Transverse colon (tissue), 4 donors: ENCODE measurements at regions not wholly inside any gene's neighbourhood (a gene's known extent, or its start where the extent isn't known, plus 50 kb on each side); places are given as distances from the start of the nearest gene placed in this dataset.

ENCODE experiments used
- DNase-seq: peaks from one replicate; pipeline ENCODE4 v3.0.0-alpha.2; 2019
- H3K27ac ChIP-seq, 4 donors: fragments of 200-600 bp; sonication (generic); 2 replicates each; pipeline ENCODE4 v1.5.1; 2016 to 2018; ENCODE audit warnings: inconsistent platforms in 4 of 4
- H3K27me3 ChIP-seq: fragments of 200-600 bp; sonication (generic); 2 replicates; pipeline ENCODE4 v1.5.1; 2017; ENCODE audit warnings: inconsistent platforms
- H3K36me3 ChIP-seq, 4 donors: fragments of 200-600 bp; sonication (generic); 2 replicates each; pipeline ENCODE4 v1.5.1; 2017 to 2019; ENCODE audit warnings: inconsistent platforms in 4 of 4
- H3K4me1 ChIP-seq, 4 donors: fragments of 200-600 bp; sonication (generic); 2 replicates each; pipeline ENCODE4 v1.5.1; 2017 to 2020; ENCODE audit warnings: inconsistent platforms in 4 of 4
- H3K4me3 ChIP-seq, 4 donors: fragments of 200-600 bp; sonication (generic); 1 replicate in 1 of 4; 2 replicates in 3 of 4; pipeline versions ENCODE4 v1.5.1 to v1.6.1; 2017 to 2019; ENCODE audit warnings: inconsistent platforms in 4 of 4
- H3K9me3 ChIP-seq, 2 donors: fragments of 200-600 bp; sonication (generic); 2 replicates each; pipeline ENCODE4 v1.5.1; 2017 to 2019; ENCODE audit warnings: inconsistent platforms in 2 of 2
- EP300 ChIP-seq: sonication (generic); formaldehyde crosslinking; IDR thresholded peaks from one replicate; pipeline ENCODE4 v1.6.1; 2017; ENCODE audit warnings: antibody characterized with exemption, low read depth
- POLR2A ChIP-seq: fragments of 450-650 bp; IDR thresholded peaks from one replicate; pipeline ENCODE4 v1.6.1; 2016; ENCODE audit warnings: antibody characterized with exemption, mild to moderate bottlenecking, moderate library complexity
- POLR2AphosphoS5 ChIP-seq, 3 donors: sonication (generic); formaldehyde crosslinking; IDR thresholded peaks; one replicate each; pipeline ENCODE4 v1.6.1; 2016; ENCODE audit warnings: antibody characterized with exemption in 3 of 3
- WGBS, 2 donors: methylation state at CpG; one replicate each; pipeline ENCODE4 v1.1.5; 2018; ENCODE audit warnings: low coverage in 1 of 2; 5-methylcytosine and 5-hydroxymethylcytosine counted together
- in situ Hi-C, 4 donors: fragments of 200-750 bp; cut with MboI; loops; one replicate each; pipeline versions ENCODE4 v1.15.0 to v1.15.1; 2017; ENCODE audit warnings: low sequenced_read_pairs in 3 of 4, low pct_ligation_motif_present in 1 of 4, low pct_unique_long_range_greater_than_20kb in 1 of 4
- intact Hi-C: fragments of 100-400 bp; cut with DNase I; formaldehyde crosslinking; loops from one replicate; pipeline ENCODE4 v1.15.1; 2023; ENCODE audit warnings: low total_unique reads
- TF ChIP-seq, protein P1 (sequence below), 5 experiments: fragments of 200-600 bp in 3 of 5; fragments of 450-650 bp in 2 of 5; sonication (generic) in 3 of 5; IDR thresholded peaks; 1 replicate in 2 of 5; 2 replicates in 3 of 5; pipeline ENCODE4 v1.5.1; 2016 to 2017; ENCODE audit warnings: antibody characterized with exemption in 5 of 5, inconsistent platforms in 3 of 5, mild to moderate bottlenecking in 2 of 5, moderate library complexity in 1 of 5

DNA sequence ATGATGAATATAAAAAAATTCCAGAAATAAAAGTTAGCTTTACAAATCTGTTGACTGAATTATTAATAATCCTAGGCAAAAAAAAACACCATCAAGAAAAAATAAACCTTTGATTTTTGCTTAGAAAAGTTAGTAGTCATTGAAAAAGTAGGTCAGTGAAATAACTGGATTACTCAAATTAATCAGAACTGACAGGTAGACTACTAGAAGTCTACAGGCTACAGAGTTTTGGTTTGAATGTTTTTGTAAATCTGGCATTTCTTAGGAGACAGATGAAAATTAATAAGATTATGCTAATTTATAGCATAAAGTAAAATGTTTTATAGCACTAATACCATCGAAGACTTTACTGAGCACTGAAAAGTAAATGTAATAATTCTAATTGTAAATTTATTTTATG lies 511.9 kb downstream of the PTPRC start:
- in situ Hi-C loops (no loop called here), intact Hi-C loops (no loop called here)
- no peaks in the 10 kb centered on the region for H3K9me3 ChIP-seq

DNA sequence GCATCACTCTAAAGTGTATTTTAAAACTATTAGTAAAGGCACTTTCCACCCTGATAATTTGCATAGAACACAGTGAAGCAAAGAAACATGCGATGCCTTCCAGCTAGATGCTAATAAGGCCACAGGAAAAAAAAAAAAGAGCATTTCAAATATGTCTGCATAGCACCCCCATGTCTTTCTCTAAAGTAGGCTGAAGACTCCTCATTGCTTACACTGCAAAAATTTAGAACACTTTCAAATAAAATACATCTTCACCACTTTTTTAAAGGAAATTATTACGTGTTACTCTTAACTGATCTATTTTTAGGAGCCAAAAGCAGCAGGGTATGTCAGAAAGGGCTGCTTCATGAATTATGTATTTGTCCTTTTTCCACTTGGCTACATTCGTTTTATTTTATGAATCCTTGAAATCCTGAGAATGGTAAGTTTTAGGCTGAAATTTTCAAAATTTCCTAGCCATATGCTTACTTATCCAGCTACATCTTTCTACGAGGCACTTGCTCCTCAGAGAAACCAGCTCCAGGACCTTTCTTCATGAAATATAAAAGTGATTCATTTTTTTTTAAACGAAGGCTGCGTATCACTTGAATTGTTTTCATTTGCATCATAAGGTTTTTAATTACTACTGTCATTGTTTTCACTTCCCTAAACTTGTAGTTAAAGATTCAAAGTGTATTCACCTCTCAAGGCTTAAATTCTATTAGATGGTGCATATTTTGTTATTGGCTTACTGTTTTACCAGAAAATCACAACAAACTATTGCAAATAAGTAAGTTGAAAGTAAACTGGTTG lies 513.0 kb downstream of the PTPRC start:
- 65 to 68% methylated on average over 6 of the region's 6 CpGs for WGBS, 2 donors
- intact Hi-C loops (no loop called here), in situ Hi-C loops (no loop called here)
- Histone ChIP-seq H3K4me1 (no peaks in the 10 kb centered on the region), H3K36me3 (no peaks in the 10 kb centered on the region), H3K4me3 (no peak overlapping the region), H3K27ac (no peak overlapping the region), H3K9me3 (no peaks in the 10 kb centered on the region), H3K27me3 (no peaks in the 10 kb centered on the region)
- TF ChIP-seq, protein P1, sequence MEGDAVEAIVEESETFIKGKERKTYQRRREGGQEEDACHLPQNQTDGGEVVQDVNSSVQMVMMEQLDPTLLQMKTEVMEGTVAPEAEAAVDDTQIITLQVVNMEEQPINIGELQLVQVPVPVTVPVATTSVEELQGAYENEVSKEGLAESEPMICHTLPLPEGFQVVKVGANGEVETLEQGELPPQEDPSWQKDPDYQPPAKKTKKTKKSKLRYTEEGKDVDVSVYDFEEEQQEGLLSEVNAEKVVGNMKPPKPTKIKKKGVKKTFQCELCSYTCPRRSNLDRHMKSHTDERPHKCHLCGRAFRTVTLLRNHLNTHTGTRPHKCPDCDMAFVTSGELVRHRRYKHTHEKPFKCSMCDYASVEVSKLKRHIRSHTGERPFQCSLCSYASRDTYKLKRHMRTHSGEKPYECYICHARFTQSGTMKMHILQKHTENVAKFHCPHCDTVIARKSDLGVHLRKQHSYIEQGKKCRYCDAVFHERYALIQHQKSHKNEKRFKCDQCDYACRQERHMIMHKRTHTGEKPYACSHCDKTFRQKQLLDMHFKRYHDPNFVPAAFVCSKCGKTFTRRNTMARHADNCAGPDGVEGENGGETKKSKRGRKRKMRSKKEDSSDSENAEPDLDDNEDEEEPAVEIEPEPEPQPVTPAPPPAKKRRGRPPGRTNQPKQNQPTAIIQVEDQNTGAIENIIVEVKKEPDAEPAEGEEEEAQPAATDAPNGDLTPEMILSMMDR (IDR thresholded peaks at IDR 0.05), result no peak
- TF ChIP-seq POLR2A, result no peak
- TF ChIP-seq EP300, result no peak
- no peak for TF ChIP-seq POLR2AphosphoS5 (IDR thresholded peaks at IDR 0.05)
- DNase-seq, result no peak

More for the DNA sequence above, 511.9 kb downstream of the PTPRC start:
- Histone ChIP-seq H3K27me3 (no peaks in the 10 kb centered on the region), H3K36me3 (no peaks in the 10 kb centered on the region), H3K4me3 (no peak overlapping the region), H3K4me1 (no peaks in the 10 kb centered on the region), H3K27ac (no peak overlapping the region)
- DNase-seq, result no peak
- TF ChIP-seq, protein P1 (IDR thresholded peaks at IDR 0.05), result no peak
- TF ChIP-seq POLR2AphosphoS5 (IDR thresholded peaks at IDR 0.05) (no peak), EP300 (no peak), POLR2A (no peak)
- 80 to 88% methylated on average over 1 of the region's 1 CpG for WGBS, 2 donors

DNA sequence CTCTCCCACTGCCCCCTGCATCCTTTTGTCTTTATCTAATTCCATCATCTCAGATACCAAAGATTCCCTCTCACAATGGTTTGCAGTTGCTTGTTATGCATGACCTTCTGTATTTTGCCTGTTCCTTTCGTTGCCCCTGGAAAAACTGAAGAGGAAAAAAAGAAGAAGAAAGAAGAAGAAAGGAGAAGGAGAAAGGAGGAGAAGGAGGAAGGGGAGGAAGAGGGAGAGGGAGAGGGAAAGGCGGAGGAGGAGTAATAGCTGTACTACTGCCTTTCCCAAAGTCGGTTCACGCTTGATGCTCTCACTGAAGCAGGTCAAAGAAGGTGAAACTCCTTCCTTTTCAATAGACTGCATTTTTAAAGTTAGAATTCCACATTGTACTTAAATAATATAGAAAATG lies 513.8 kb downstream of the PTPRC start:
- 66 to 77% methylated on average over 4 of the region's 4 CpGs for WGBS, 2 donors

DNA sequence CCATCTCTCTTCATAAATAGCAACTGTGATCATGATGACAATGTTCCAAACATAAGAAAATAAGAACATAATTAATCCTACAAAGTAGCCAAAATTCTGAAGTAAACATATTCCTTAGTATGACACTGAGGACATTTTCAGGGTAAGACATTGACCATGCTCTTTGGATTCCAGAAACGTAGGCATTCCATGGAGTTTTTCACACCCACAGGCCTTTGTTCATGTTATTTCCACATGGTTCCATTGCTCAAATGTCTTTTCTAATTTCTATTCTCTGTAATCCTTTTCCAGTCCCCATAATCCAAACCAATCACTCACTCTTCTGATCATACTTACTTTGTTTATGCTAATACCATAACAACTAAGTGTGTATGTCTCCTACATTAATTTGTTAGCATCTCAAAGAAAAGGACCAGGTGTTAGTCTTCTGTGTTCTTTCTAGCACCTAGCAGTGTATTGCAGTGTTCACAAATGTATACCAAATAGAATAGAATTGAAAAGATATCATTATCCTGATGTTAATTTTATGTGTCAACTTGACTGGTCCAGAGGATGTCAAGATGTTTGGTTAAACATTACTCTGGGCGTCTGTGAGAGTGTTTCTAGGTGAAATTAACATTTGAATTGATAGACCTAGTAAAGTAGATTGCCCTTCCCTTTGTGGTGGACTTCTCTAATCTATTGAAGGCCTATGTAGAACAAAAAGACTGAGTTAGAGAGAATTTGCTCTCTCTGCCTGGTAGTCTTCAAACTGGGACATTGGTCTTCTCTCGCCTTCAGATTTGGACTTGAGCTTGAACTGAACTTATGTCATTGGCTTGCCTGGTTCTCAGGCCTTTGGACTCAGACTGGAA lies 516.6 kb downstream of the PTPRC start:
- intact Hi-C loops (no loop called here), in situ Hi-C loops (no loop called here)
- H3K4me3 ChIP-seq, result no peak overlapping the region
- TF ChIP-seq, protein P1 (IDR thresholded peaks at IDR 0.05), result no peak
- no peak for TF ChIP-seq POLR2A
- TF ChIP-seq POLR2AphosphoS5 (IDR thresholded peaks at IDR 0.05), result no peak
- TF ChIP-seq EP300, result no peak
- H3K9me3 ChIP-seq, result no peaks in the 10 kb centered on the region
- DNase-seq, result no peak
- 70 to 81% methylated on average over 2 to 3 of the region's 3 CpGs for WGBS, 2 donors
- no peak overlapping the region for H3K27ac ChIP-seq
- H3K27me3 ChIP-seq, result no peaks in the 10 kb centered on the region
- H3K4me1 ChIP-seq, result no peaks in the 10 kb centered on the region
- H3K36me3 ChIP-seq, result no peaks in the 10 kb centered on the region

More for the DNA sequence above, 513.8 kb downstream of the PTPRC start:
- Histone ChIP-seq H3K4me1 (no peaks in the 10 kb centered on the region), H3K27me3 (no peaks in the 10 kb centered on the region), H3K9me3 (no peaks in the 10 kb centered on the region), H3K4me3 (no peak overlapping the region), H3K36me3 (no peaks in the 10 kb centered on the region), H3K27ac (no peak overlapping the region)
- in situ Hi-C loops, result no loop called here
- intact Hi-C loops, result no loop called here
- TF ChIP-seq, protein P1 (IDR thresholded peaks at IDR 0.05), result no peak
- TF ChIP-seq POLR2A (no peak), POLR2AphosphoS5 (IDR thresholded peaks at IDR 0.05) (no peak), EP300 (no peak)
- DNase-seq, result no peak
